Vagina (tissue), 2 donors: ENCODE measurements at regions not wholly inside any gene's neighbourhood (a gene's known extent, or its start where the extent isn't known, plus 50 kb on each side); places are given as distances from the start of the nearest gene placed in this dataset.
A peak's percentile ranks its signal among the peaks of the same experiment; 100 is the strongest.
"Not testable (repeated sequence)": the region's sequence is repeated elsewhere in the genome, so short reads cannot be mapped to it uniquely, and the experiment has no call there.

ENCODE experiments used
- DNase-seq, 2 donors: peaks; one replicate each; pipeline ENCODE4 v3.0.0-alpha.2; 2017; ENCODE audit errors: extremely low spot score in 2 of 2
- H3K27ac ChIP-seq: fragments of 200-600 bp; sonication (generic); one replicate; pipeline ENCODE4 v1.5.1; 2019
- H3K27me3 ChIP-seq: fragments of 200-600 bp; sonication (generic); one replicate; pipeline ENCODE4 v1.5.1; 2019
- H3K36me3 ChIP-seq, 2 donors: fragments of 200-600 bp; sonication (generic); one replicate each; pipeline ENCODE4 v1.5.1; 2017 to 2019
- H3K4me1 ChIP-seq: fragments of 200-600 bp; sonication (generic); one replicate; pipeline ENCODE4 v1.5.1; 2019
- H3K4me3 ChIP-seq, 2 donors: fragments of 200-600 bp; sonication (generic); 1 replicate in 1 of 2; 2 replicates in 1 of 2; pipeline ENCODE4 v1.5.1; 2016 to 2019
- H3K9me3 ChIP-seq: fragments of 200-600 bp; sonication (generic); one replicate; pipeline ENCODE4 v1.5.1; 2019
- CTCF ChIP-seq, 3 experiments: fragments of 450-650 bp in 2 of 3; fragments of 200-600 bp in 1 of 3; sonication (generic) in 1 of 3; IDR thresholded peaks; one replicate each; pipeline ENCODE4 v1.5.1; 2017 to 2019; ENCODE audit warnings: antibody characterized with exemption in 3 of 3, mild to moderate bottlenecking in 2 of 3, moderate library complexity in 2 of 3
- POLR2A ChIP-seq, 2 donors: fragments of 450-650 bp; IDR thresholded peaks; one replicate each; pipeline ENCODE4 v1.6.1; 2017; ENCODE audit warnings: antibody characterized with exemption in 2 of 2, mild to moderate bottlenecking in 2 of 2, moderate library complexity in 2 of 2
- POLR2AphosphoS5 ChIP-seq, 2 donors: sonication (generic); formaldehyde crosslinking; IDR thresholded peaks; one replicate each; pipeline ENCODE4 v1.9.0; 2017; ENCODE audit warnings: antibody characterized with exemption in 2 of 2, mild to moderate bottlenecking in 2 of 2, low read depth in 1 of 2; ENCODE audit not compliant: insufficient read depth in 1 of 2
- intact Hi-C: fragments of 100-400 bp; cut with DNase I; formaldehyde crosslinking; loops from one replicate; pipeline ENCODE4 v1.15.1; 2023

GRCh38 chr9:129554649-129555048 lies 66.3 kb downstream of the C9orf50 start:
- no peak for DNase-seq
- H3K4me1 ChIP-seq: peaks cover 10% of the 10 kb centered on the region
- no peak for TF ChIP-seq POLR2A (IDR thresholded peaks at IDR 0.05)
- TF ChIP-seq CTCF (IDR thresholded peaks at IDR 0.05): no peak
- TF ChIP-seq POLR2AphosphoS5 (IDR thresholded peaks at IDR 0.05; ENCODE audit: insufficient read depth in 1 of 2, low read depth in 1 of 2): no peak
- no peaks in the 10 kb centered on the region for H3K27me3 ChIP-seq
- H3K4me3 ChIP-seq: no peak overlapping the region
- H3K9me3 ChIP-seq: no peaks in the 10 kb centered on the region
- no peaks in the 10 kb centered on the region for H3K36me3 ChIP-seq
- H3K27ac ChIP-seq: no peak overlapping the region
- intact Hi-C loops: loop anchor here (5.0 to 10.0 kb wide), 3 partner anchors 50 to 1573 kb away; partner anchors contain the start of gene NUP214

- Histone ChIP-seq H3K9me3 (no peaks in the 10 kb centered on the region), H3K36me3 (no peaks in the 10 kb centered on the region), H3K27ac (no peak overlapping the region), H3K4me1 (peaks cover 23% of the 10 kb centered on the region), H3K27me3 (no peaks in the 10 kb centered on the region), H3K4me3 (no peak overlapping the region)
- intact Hi-C loops: loop anchor here (5.0 to 10.0 kb wide), 3 partner anchors 52 to 1574 kb away; partner anchors contain the start of gene NUP214
- DNase-seq: peak in 1 of 2 donors; percentile 79
- TF ChIP-seq POLR2AphosphoS5 (IDR thresholded peaks at IDR 0.05; ENCODE audit: insufficient read depth in 1 of 2, low read depth in 1 of 2) (no peak), POLR2A (IDR thresholded peaks at IDR 0.05) (no peak), CTCF (IDR thresholded peaks at IDR 0.05) (no peak)
These were observed 67.6 kb downstream of the C9orf50 start for GRCh38 chr9:129553277-129553676.

GRCh38 chr9:129552064-129552463 lies 68.8 kb downstream of the C9orf50 start:
- Histone ChIP-seq H3K4me1 (peaks cover 23% of the 10 kb centered on the region), H3K27ac (no peak overlapping the region), H3K4me3 (no peak overlapping the region), H3K27me3 (no peaks in the 10 kb centered on the region), H3K36me3 (no peaks in the 10 kb centered on the region), H3K9me3 (no peaks in the 10 kb centered on the region)
- intact Hi-C loops: loop anchor here (5.0 to 10.0 kb wide), 3 partner anchors 53 to 1575 kb away; partner anchors contain the start of gene NUP214
- TF ChIP-seq CTCF (IDR thresholded peaks at IDR 0.05) (no peak), POLR2A (IDR thresholded peaks at IDR 0.05) (no peak), POLR2AphosphoS5 (IDR thresholded peaks at IDR 0.05; ENCODE audit: insufficient read depth in 1 of 2, low read depth in 1 of 2) (no peak)
- DNase-seq: no peak

- peak in 1 of 2 donors; percentile 83 for DNase-seq
- Histone ChIP-seq H3K36me3 (no peaks in the 10 kb centered on the region), H3K27me3 (no peaks in the 10 kb centered on the region), H3K4me1 (peaks cover 23% of the 10 kb centered on the region), H3K4me3 (no peak overlapping the region), H3K9me3 (no peaks in the 10 kb centered on the region), H3K27ac (no peak overlapping the region)
- intact Hi-C loops: loop anchor here (5.0 to 10.0 kb wide), 3 partner anchors 53 to 1576 kb away; partner anchors contain the start of gene NUP214
- no peak for TF ChIP-seq CTCF (IDR thresholded peaks at IDR 0.05)
- no peak for TF ChIP-seq POLR2A (IDR thresholded peaks at IDR 0.05)
- no peak for TF ChIP-seq POLR2AphosphoS5 (IDR thresholded peaks at IDR 0.05; ENCODE audit: insufficient read depth in 1 of 2, low read depth in 1 of 2)
These were observed 69.4 kb downstream of the C9orf50 start for GRCh38 chr9:129551393-129551973.

- intact Hi-C loops: loop anchor here (5.0 to 10.0 kb wide), 3 partner anchors 54 to 1576 kb away; partner anchors contain the start of gene NUP214
- DNase-seq: peak in 1 of 2 donors; percentile 76
- not testable (repeated sequence) for H3K27me3 ChIP-seq, H3K4me3 ChIP-seq, H3K36me3 ChIP-seq, H3K9me3 ChIP-seq
- Histone ChIP-seq H3K4me1 (peaks cover 23% of the 10 kb centered on the region), H3K27ac (peak overlapping the region; percentile 88)
These were observed 69.9 kb downstream of the C9orf50 start for GRCh38 chr9:129550977-129551376.
